Activated CD8-positive, alpha-beta T cell treated with anti-CD3 and anti-CD28 coated beads, Interleukin-2, amount 10 ng/mL, durations not matched to agents 7 days and 5 days (primary cell): ENCODE measurements at regions not wholly inside any gene's neighbourhood (a gene's known extent, or its start where the extent isn't known, plus 50 kb on each side); places are given as distances from the start of the nearest gene placed in this dataset.
"Not testable (repeated sequence)": the region's sequence is repeated elsewhere in the genome, so short reads cannot be mapped to it uniquely, and the experiment has no call there.

ENCODE experiments used
- ATAC-seq: fragments of 150-1000 bp; cut with Tn5 transposase; one replicate; pipeline ENCODE4 v1.10.0; 2021; ENCODE audit warnings: moderate library complexity
- CTCF ChIA-PET: fragments of 350-600 bp; sonication (Branson Sonifier 250); formaldehyde crosslinking; loops from one replicate; lab custom pipeline; 2021; ENCODE audit warnings: antibody characterized with exemption; lab: Charles Lee
- POLR2A ChIA-PET: fragments of 350-600 bp; sonication (Branson Sonifier 250); formaldehyde crosslinking; loops from one replicate; lab custom pipeline; 2021; ENCODE audit warnings: antibody characterized with exemption; lab: Charles Lee
- DNase-seq: peaks from one replicate; pipeline ENCODE4 v3.0.0-alpha.2; 2020
- H3K27ac Mint-ChIP-seq: one replicate; pipeline ENCODE4 v1.8.0; 2021; ENCODE audit warnings: mild to moderate bottlenecking, mixed read lengths
- H3K27me3 Mint-ChIP-seq: one replicate; pipeline ENCODE4 v1.8.0; 2021; ENCODE audit warnings: low read depth, mixed read lengths
- H3K36me3 Mint-ChIP-seq: one replicate; pipeline ENCODE4 v1.8.0; 2021; ENCODE audit warnings: low read depth, mixed read lengths
- H3K4me1 Mint-ChIP-seq: one replicate; pipeline ENCODE4 v1.8.0; 2021; ENCODE audit warnings: low read depth, mixed read lengths
- H3K4me3 Mint-ChIP-seq: one replicate; pipeline ENCODE4 v1.8.0; 2021; ENCODE audit warnings: mild to moderate bottlenecking, mixed read lengths
- H3K9me3 Mint-ChIP-seq: one replicate; pipeline ENCODE4 v1.8.0; 2022; ENCODE audit warnings: mixed read lengths; ENCODE audit not compliant: insufficient read depth

DNA sequence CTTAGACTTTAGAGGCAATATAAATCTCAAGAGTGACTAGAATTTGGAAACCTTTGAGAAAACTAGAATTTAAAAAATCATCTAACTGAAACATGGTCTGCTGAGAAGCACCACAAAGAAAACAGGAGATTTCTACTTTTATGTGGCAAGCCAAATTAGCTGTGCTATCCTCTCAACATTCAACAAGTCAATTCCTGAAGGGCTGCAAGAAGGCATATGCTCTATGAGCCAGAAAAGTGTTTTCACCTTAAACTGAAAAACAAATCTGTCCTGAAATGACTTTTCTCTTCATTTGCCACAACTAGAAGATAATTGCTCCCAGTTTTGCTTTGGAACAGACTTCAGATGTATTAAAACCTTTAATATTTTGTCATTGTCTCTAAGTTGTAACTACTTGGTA lies 263.2 kb upstream of the EDNRA start:
- H3K27ac Mint-ChIP-seq: no peak overlapping the region
- no peak for DNase-seq
- no peaks in the 10 kb centered on the region for H3K9me3 Mint-ChIP-seq
- H3K4me1 Mint-ChIP-seq: no peaks in the 10 kb centered on the region
- CTCF ChIA-PET: no interaction called here
- H3K36me3 Mint-ChIP-seq: no peaks in the 10 kb centered on the region
- no peak overlapping the region for H3K4me3 Mint-ChIP-seq
- ATAC-seq: no peak
- POLR2A ChIA-PET: no interaction called here
- H3K27me3 Mint-ChIP-seq: no peaks in the 10 kb centered on the region

DNA sequence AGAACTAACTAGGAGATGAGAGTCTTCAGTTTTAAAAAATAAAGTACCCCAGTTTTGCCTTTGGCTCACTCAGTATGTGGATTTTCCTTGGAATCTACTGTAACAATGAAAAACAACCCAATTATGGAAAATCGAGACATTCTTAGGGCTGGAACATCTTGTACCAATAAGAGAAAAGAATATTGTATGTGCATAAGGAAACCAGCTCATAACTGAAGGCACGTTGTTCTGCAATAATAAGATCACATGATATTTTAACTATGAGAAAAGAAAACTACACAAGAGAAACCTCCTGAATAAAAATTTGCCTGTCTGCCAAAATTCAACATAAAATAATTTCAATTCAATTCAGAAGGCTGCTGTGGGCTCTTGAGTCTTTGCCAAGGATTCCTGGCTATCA lies 261.8 kb upstream of the EDNRA start:
- Mint-ChIP-seq H3K27me3 (no peaks in the 10 kb centered on the region), H3K4me1 (no peaks in the 10 kb centered on the region), H3K36me3 (no peaks in the 10 kb centered on the region), H3K4me3 (no peak overlapping the region), H3K27ac (no peak overlapping the region), H3K9me3 (no peaks in the 10 kb centered on the region)
- CTCF ChIA-PET: no interaction called here
- POLR2A ChIA-PET: no interaction called here
- DNase-seq: no peak
- no peak for ATAC-seq

DNA sequence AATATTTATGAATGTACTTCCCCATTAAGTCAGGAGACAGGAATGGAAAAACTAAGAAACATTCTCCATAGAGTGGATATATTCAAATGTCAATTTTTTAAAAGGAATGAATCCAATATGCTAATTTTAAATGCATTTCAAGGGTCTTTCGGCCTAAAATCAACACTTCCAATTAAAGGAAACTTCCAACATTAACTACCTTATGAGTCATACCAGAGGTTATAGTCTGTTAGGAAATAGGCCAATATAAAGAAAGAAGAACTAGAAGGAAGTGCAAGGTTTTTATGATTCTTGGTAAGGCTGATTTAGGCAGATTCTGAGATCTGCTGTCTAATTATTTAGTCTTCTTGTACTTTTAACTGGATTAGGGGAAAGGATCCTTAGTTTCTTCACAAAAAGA lies 260.1 kb upstream of the EDNRA start:
- ChIA-PET POLR2A (no interaction called here), CTCF (no interaction called here)
- no peak for DNase-seq
- Mint-ChIP-seq H3K4me1 (no peaks in the 10 kb centered on the region), H3K4me3 (no peak overlapping the region), H3K27me3 (no peaks in the 10 kb centered on the region), H3K27ac (no peak overlapping the region), H3K9me3 (no peaks in the 10 kb centered on the region), H3K36me3 (no peaks in the 10 kb centered on the region)
- no peak for ATAC-seq

DNA sequence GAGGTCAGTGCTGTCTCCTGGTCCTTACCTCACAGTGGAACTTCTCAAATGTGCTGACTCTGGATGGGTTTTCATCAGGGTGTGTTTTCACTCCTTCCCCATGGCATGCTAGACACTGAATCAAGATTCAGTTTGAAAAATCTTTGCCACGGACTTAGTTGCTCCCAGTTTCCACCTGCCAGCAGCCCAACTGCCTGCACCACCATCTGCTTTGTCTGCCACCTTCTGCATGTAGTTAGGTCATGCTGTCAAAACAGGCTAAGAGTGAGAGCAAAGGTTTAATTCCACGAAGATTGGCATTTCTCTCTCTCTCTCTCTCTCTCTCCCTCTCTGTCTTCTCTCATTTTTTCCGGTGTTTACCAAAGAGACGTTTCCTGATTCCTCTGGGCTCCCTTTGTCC lies 258.0 kb upstream of the EDNRA start:
- Mint-ChIP-seq H3K4me3 (no peak overlapping the region), H3K36me3 (no peaks in the 10 kb centered on the region), H3K9me3 (no peaks in the 10 kb centered on the region), H3K4me1 (no peaks in the 10 kb centered on the region), H3K27me3 (no peaks in the 10 kb centered on the region), H3K27ac (no peak overlapping the region)
- POLR2A ChIA-PET: no interaction called here
- DNase-seq: no peak
- CTCF ChIA-PET: no interaction called here
- ATAC-seq: no peak

DNA sequence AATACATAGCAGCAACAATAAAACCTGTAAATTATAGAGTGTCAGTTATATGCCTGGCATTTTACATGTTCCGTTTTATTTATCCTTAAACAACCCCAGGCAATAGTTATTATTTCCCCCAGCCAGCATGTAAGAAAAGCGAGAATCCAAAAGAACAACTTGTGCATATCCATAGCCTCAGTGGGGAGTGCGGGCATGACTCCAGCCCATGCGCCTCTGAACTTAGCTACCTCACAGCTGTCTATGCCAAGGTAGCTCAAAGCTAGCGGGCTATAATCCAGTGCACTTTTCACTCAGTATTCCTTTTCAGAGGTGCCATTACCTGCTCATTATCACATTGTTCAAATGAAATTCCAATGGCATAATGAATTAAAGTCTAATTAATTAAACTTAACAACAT lies 257.3 kb upstream of the EDNRA start:
- no peak overlapping the region for H3K4me3 Mint-ChIP-seq
- H3K36me3 Mint-ChIP-seq: no peaks in the 10 kb centered on the region
- H3K9me3 Mint-ChIP-seq: no peaks in the 10 kb centered on the region
- no peaks in the 10 kb centered on the region for H3K27me3 Mint-ChIP-seq
- CTCF ChIA-PET: no interaction called here
- POLR2A ChIA-PET: no interaction called here
- no peak for ATAC-seq
- DNase-seq: no peak
- H3K27ac Mint-ChIP-seq: no peak overlapping the region
- no peaks in the 10 kb centered on the region for H3K4me1 Mint-ChIP-seq

DNA sequence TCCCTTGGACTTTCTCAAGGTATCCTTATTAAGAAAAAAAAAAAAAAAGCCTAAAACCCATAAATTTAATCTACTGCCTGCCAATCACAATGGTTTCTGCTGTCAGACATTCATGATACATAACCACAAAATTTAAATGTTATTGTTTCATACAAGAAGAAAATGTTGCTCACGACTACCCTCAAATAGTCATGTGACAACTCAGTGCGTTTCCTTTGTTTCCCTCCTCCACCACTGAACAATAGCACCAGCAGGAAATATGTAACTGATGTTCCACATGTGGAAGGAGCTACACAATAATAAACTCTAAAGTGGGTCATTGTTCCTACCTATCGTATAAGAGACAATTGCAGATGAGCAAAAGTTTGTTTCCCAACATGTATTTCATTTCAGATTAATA lies 244.1 kb upstream of the EDNRA start:
- no peak overlapping the region for H3K4me3 Mint-ChIP-seq
- H3K36me3 Mint-ChIP-seq: no peaks in the 10 kb centered on the region
- no peaks in the 10 kb centered on the region for H3K9me3 Mint-ChIP-seq
- ChIA-PET CTCF (no interaction called here), POLR2A (no interaction called here)
- no peaks in the 10 kb centered on the region for H3K4me1 Mint-ChIP-seq
- DNase-seq (no peak), ATAC-seq (no peak)
- no peak overlapping the region for H3K27ac Mint-ChIP-seq
- H3K27me3 Mint-ChIP-seq: no peaks in the 10 kb centered on the region

DNA sequence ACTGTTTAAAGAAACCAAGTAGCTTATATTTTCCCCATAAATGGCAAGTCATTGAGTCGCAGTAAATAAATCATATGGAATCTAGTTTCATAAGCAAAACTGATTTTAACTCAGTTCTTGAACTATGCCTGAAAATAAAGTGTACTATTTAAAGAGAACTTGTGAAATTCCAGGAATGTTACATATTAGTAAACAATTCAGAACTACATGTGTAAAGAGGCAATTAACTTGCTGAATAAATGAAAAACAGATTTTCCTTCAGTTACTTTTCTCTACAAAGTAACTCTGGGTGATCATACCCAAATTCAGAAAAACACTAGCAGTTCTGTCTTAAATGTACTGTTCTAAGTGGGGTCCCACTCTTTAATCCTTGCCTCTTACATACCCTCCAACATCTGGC lies 236.1 kb upstream of the EDNRA start:
- Mint-ChIP-seq H3K4me3 (no peak overlapping the region), H3K27me3 (no peaks in the 10 kb centered on the region)
- CTCF ChIA-PET: no interaction called here

DNA sequence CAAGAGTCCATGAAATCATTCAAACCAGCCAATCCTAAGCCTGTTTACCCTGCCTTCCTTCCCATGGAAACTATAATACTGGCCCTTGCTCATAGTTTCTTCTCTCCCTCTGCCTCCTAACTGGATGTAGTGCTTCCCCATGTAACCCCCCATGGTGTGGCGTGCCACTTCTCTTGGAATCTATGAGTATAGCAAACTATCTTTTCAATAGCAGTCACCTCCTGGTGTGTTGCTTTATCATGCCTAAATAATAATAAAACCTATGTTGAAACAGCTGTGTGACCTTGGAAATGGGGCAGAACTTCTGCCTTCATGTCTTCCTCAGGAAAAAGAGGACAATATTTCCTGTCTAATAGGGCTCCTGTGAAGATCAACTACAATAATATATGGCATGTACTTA lies 234.8 kb upstream of the EDNRA start:
- CTCF ChIA-PET: no interaction called here
- Mint-ChIP-seq H3K27ac (no peak overlapping the region), H3K36me3 (no peaks in the 10 kb centered on the region), H3K4me3 (no peak overlapping the region), H3K27me3 (no peaks in the 10 kb centered on the region), H3K4me1 (no peaks in the 10 kb centered on the region), H3K9me3 (no peaks in the 10 kb centered on the region)
- DNase-seq (no peak), ATAC-seq (no peak)
- POLR2A ChIA-PET: no interaction called here

More for the DNA sequence above, 236.1 kb upstream of the EDNRA start:
- POLR2A ChIA-PET: no interaction called here
- Mint-ChIP-seq H3K27ac (no peak overlapping the region), H3K36me3 (no peaks in the 10 kb centered on the region), H3K9me3 (no peaks in the 10 kb centered on the region), H3K4me1 (no peaks in the 10 kb centered on the region)
- DNase-seq: no peak
- ATAC-seq: no peak

DNA sequence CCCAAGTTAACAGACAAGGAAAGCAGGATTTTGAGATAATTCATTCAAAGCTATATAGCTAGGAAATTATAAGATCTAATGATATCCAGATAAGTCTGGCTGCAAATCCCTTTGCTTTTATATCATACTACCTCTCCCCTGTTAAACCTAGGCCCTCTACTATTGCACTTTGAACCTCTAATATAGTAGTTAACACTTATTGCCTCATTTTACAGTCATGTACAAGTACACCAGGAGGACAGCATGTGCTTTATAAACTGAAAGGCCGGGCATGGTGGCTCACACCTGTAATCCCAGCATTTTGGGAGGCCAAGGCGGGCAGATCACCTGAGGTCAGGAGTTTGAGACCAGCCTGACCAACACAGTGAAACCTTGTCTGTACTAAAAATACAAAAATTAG lies 234.4 kb upstream of the EDNRA start:
- not testable (repeated sequence) for H3K27ac Mint-ChIP-seq

DNA sequence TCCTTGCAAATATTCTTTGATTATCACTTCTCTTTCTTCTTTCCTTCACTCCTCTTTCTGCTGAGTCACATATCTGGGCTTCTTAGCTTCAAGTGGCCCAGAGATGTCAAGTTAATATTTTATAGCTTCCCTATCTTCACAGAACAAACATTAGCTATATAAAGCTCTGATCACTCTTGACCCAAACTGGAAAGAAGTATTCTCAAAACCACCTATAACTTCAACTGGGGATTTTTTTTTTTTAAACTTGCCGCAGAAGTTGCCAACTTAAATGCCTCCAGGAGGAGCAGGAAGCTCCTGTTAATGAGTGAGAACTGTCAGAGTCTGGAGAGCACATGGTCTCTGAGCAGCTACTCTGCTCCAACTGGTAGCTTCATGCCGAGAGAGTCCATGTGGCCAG lies 233.3 kb upstream of the EDNRA start:
- no peaks in the 10 kb centered on the region for H3K4me1 Mint-ChIP-seq
- no peak overlapping the region for H3K4me3 Mint-ChIP-seq
- no peak for DNase-seq
- H3K9me3 Mint-ChIP-seq: no peaks in the 10 kb centered on the region
- no peaks in the 10 kb centered on the region for H3K36me3 Mint-ChIP-seq
- CTCF ChIA-PET: no interaction called here
- H3K27me3 Mint-ChIP-seq: no peaks in the 10 kb centered on the region
- POLR2A ChIA-PET: no interaction called here
- H3K27ac Mint-ChIP-seq: no peak overlapping the region
- ATAC-seq: no peak

More for the DNA sequence above, 234.4 kb upstream of the EDNRA start:
- H3K4me3 Mint-ChIP-seq, H3K9me3 Mint-ChIP-seq, H3K27me3 Mint-ChIP-seq, H3K4me1 Mint-ChIP-seq, H3K36me3 Mint-ChIP-seq, ATAC-seq, CTCF ChIA-PET, DNase-seq, POLR2A ChIA-PET: not testable (repeated sequence)

DNA sequence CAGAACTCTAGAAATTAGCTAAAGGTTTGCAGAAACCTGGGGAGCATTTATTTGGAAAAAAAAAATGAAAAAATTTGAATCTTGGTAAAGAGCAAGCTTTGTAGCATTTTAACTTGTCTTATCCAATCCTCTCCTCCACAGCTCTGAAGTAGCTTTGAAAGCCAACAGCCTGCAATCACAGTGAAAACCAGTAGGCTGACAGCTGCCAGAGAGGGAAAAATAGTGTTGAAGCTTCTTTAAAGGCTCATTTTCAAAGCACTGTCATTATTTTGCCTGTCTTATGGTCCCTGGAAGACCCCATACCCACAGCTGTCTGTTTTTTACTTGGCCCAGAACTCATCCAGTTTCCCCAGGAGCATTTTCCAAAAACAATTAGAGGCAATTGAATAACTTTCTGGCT lies 230.8 kb upstream of the EDNRA start:
- DNase-seq: no peak
- ChIA-PET POLR2A (no interaction called here), CTCF (no interaction called here)
- no peak overlapping the region for H3K27ac Mint-ChIP-seq
- H3K4me1 Mint-ChIP-seq: no peaks in the 10 kb centered on the region
- no peak for ATAC-seq
- no peak overlapping the region for H3K4me3 Mint-ChIP-seq
- H3K27me3 Mint-ChIP-seq: no peaks in the 10 kb centered on the region
- no peaks in the 10 kb centered on the region for H3K9me3 Mint-ChIP-seq
- no peaks in the 10 kb centered on the region for H3K36me3 Mint-ChIP-seq

DNA sequence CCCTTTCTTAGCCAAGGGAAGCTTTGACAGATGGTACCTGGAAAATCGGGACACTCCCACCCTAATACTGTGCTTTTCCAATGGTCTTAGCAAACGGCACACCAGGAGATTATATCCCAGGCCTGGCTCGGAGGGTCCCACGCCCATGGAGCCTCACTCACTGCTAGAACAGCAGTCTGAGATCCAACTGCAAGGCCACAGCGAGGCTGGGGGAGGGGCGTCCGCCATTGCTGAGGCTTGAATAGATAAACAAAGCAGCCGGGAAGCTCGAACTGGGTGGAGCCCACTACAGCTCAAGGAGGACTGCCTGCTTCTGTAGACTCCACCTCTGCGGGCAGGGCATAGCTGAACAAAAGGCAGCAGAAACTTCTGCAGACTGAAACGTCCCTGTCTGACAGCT lies 225.6 kb upstream of the EDNRA start:
- POLR2A ChIA-PET, DNase-seq, H3K27ac Mint-ChIP-seq, H3K4me1 Mint-ChIP-seq, H3K27me3 Mint-ChIP-seq, H3K4me3 Mint-ChIP-seq, ATAC-seq, CTCF ChIA-PET, H3K36me3 Mint-ChIP-seq, H3K9me3 Mint-ChIP-seq: not testable (repeated sequence)

DNA sequence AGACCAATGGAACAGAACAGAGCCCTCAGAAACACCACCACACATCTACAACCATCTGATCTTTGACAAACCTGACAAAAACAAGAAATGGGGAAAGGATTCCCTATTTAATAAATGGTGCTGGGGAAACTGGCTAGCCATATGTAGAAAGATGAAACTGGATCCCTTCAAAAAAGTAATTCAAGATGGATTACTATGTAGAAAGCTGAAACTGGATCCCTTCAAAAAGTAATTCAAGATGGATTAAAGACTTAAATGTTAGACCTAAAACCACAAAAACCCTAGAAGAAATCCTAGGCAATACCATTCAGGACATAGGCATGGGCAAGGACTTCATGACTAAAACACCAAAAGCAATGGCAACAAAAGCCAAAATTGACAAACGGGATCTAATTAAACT lies 221.6 kb upstream of the EDNRA start:
- DNase-seq, H3K27ac Mint-ChIP-seq, POLR2A ChIA-PET, CTCF ChIA-PET, H3K27me3 Mint-ChIP-seq, H3K4me1 Mint-ChIP-seq, H3K9me3 Mint-ChIP-seq, H3K36me3 Mint-ChIP-seq, H3K4me3 Mint-ChIP-seq, ATAC-seq: not testable (repeated sequence)
